NT2/D1 (cell line): ENCODE measurements at regions not wholly inside any gene's neighbourhood (a gene's known extent, or its start where the extent isn't known, plus 50 kb on each side); places are given as distances from the start of the nearest gene placed in this dataset.
"Not testable (repeated sequence)": the region's sequence is repeated elsewhere in the genome, so short reads cannot be mapped to it uniquely, and the experiment has no call there.

Experiments
- SUZ12 ChIP-seq: IDR thresholded peaks from 2 replicates; pipeline ENCODE4 v1.6.1; 2011; ENCODE audit not compliant: insufficient read length, insufficient read depth; ENCODE audit errors: extremely low read depth
- YY1 ChIP-seq: IDR thresholded peaks from 2 replicates; pipeline ENCODE4 v1.6.1; 2011; ENCODE audit not compliant: insufficient read length, insufficient read depth
- ZNF274 ChIP-seq: IDR thresholded peaks from 2 replicates; pipeline ENCODE4 v1.6.1; 2011; ENCODE audit warnings: mild to moderate bottlenecking, low read depth, low read length

GRCh38 chr16:29137894-29138662 lies 153.2 kb downstream of the LAT start:
- TF ChIP-seq SUZ12, YY1, ZNF274: not testable (repeated sequence)
